ENCODE measurements at regions not wholly inside any gene's neighbourhood (a gene's known extent, or its start where the extent isn't known, plus 50 kb on each side); places are given as distances from the start of the nearest gene placed in this dataset.

DNA sequence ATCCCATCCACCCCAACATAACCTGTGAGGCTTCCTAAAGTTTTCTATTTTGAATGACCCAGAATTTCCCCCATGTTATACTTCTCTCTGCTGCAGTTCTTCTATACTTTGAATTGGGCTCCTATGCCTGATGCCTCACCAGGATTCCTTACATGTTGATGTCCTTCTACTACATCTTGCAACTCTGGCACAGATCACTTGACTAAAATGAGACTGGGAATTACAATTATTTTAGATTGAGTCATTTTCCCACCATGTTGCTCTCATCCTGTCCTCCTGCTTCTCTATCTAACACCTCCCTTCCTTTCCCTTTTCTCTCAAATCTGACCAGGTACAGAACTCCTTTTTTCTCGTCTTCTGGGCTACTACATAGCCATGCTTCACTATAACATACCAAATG is 314.0 kb upstream of the KCNJ16 start:
- Mint-ChIP-seq H3K27ac (ENCODE audit: unreplicated experiment) (no peak overlapping the region), H3K9me3 (ENCODE audit: unreplicated experiment) (no peaks in the 10 kb centered on the region), H3K27me3 (ENCODE audit: unreplicated experiment) (no peaks in the 10 kb centered on the region), H3K36me3 (ENCODE audit: unreplicated experiment) (no peaks in the 10 kb centered on the region), H3K4me3 (ENCODE audit: unreplicated experiment) (no peak overlapping the region), H3K4me1 (ENCODE audit: unreplicated experiment) (peaks cover 20% of the 10 kb centered on the region)
- DNase-seq (ENCODE audit: extremely low spot score, unreplicated experiment) = no peak
- TF ChIP-seq, protein P1, sequence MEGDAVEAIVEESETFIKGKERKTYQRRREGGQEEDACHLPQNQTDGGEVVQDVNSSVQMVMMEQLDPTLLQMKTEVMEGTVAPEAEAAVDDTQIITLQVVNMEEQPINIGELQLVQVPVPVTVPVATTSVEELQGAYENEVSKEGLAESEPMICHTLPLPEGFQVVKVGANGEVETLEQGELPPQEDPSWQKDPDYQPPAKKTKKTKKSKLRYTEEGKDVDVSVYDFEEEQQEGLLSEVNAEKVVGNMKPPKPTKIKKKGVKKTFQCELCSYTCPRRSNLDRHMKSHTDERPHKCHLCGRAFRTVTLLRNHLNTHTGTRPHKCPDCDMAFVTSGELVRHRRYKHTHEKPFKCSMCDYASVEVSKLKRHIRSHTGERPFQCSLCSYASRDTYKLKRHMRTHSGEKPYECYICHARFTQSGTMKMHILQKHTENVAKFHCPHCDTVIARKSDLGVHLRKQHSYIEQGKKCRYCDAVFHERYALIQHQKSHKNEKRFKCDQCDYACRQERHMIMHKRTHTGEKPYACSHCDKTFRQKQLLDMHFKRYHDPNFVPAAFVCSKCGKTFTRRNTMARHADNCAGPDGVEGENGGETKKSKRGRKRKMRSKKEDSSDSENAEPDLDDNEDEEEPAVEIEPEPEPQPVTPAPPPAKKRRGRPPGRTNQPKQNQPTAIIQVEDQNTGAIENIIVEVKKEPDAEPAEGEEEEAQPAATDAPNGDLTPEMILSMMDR (IDR thresholded peaks at IDR 0.05) = no peak

DNA sequence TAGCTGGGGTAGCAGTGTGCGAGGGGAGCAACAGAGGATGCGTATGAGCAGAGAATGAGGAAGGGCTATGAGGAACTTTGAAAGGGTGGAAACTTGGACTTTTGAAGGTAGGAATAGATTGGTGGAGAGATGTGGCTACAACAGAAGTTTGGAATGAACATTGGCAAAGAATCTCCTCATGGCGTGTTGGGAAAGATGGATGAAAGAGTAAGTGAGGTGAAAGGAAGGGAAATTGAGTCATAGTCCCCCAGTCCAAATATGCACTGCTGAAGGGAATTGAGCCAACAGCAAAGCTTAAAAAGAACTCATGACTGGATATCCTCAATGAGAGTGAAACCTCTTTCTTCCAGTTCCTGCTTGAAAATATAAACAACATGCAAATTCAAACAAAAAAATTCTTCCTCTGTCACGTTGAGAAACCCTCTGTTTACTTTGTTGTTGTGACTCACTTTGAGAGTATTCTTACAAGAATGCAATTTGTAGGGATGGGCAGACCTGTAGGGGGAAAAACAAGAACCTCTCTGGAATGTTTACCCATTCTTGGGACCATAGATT is 313.2 kb upstream of the KCNJ16 start:
- no peak for DNase-seq (ENCODE audit: extremely low spot score, unreplicated experiment)
- Mint-ChIP-seq H3K9me3 (ENCODE audit: unreplicated experiment) (no peaks in the 10 kb centered on the region), H3K27me3 (ENCODE audit: unreplicated experiment) (no peaks in the 10 kb centered on the region), H3K4me1 (ENCODE audit: unreplicated experiment) (peaks cover 20% of the 10 kb centered on the region), H3K36me3 (ENCODE audit: unreplicated experiment) (no peaks in the 10 kb centered on the region), H3K4me3 (ENCODE audit: unreplicated experiment) (no peak overlapping the region), H3K27ac (ENCODE audit: unreplicated experiment) (peak overlapping the region; percentile 61)
- TF ChIP-seq, protein P1 (IDR thresholded peaks at IDR 0.05) = no peak

DNA sequence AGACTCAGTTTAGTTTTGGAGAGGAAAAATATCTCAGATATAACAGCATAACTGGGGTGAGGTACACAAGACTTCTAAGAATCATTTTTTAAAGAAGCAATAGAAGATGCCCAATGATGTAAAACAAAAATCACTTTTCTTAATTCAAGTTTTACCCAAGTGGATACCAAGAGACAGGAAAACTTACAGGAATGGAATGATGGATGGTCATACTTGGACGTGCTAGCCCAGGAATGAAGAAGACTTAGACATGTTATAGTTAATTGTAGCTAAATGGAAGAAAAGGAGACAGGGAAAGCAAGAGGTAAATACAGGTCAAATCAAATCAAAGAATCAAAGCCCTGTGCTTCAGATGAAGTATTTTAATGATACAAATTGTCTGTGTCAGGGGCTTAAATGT is 312.7 kb upstream of the KCNJ16 start:
- no peak for DNase-seq (ENCODE audit: extremely low spot score, unreplicated experiment)
- Mint-ChIP-seq H3K4me1 (ENCODE audit: unreplicated experiment) (peaks cover 20% of the 10 kb centered on the region), H3K4me3 (ENCODE audit: unreplicated experiment) (no peak overlapping the region), H3K36me3 (ENCODE audit: unreplicated experiment) (no peaks in the 10 kb centered on the region), H3K27ac (ENCODE audit: unreplicated experiment) (no peak overlapping the region), H3K9me3 (ENCODE audit: unreplicated experiment) (no peaks in the 10 kb centered on the region), H3K27me3 (ENCODE audit: unreplicated experiment) (no peaks in the 10 kb centered on the region)
- TF ChIP-seq, protein P1 (IDR thresholded peaks at IDR 0.05) = no peak

DNA sequence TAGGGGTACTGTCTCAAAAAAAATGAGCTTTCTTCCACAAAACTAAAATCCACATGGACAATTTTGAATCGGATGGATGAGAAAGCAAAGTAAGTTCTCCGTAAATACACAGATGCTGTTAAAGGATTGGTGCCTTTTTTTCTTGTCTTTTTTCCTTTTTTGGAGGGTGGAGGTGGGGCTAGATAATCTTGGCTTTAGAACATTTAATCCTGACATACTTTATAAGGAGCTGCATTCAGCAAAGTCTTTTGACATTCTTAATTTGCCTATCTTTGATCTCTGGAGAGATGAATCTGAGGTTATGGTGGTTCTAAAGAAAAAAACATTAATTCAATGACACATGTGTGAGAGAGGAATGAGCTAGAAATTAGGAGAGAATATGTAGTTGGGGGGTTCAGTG is 312.3 kb upstream of the KCNJ16 start:
- Mint-ChIP-seq H3K27ac (ENCODE audit: unreplicated experiment) (no peak overlapping the region), H3K4me3 (ENCODE audit: unreplicated experiment) (no peak overlapping the region), H3K9me3 (ENCODE audit: unreplicated experiment) (no peaks in the 10 kb centered on the region)

DNA sequence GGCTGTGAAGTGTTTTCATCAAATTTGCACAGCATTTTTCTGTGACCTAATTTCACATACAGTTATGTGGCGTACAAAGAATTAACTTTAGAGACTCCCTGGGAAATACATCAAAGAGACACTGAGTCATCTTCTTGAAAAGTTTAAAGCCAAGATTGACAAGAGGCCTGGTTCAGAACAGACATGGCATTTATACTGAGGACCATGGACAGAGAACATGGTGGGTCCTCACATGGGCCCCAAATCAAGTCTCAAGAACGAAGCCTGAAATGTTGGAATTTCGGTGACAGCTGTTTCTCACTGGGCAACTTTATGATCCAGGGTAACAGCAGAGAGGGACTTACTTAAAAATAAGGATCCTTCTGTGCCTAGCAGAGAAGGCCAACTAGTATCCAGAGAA is 311.5 kb upstream of the KCNJ16 start:
- TF ChIP-seq, protein P1 (IDR thresholded peaks at IDR 0.05) = no peak
- Mint-ChIP-seq H3K27me3 (ENCODE audit: unreplicated experiment) (no peaks in the 10 kb centered on the region), H3K4me1 (ENCODE audit: unreplicated experiment) (peaks cover 20% of the 10 kb centered on the region), H3K36me3 (ENCODE audit: unreplicated experiment) (no peaks in the 10 kb centered on the region), H3K27ac (ENCODE audit: unreplicated experiment) (no peak overlapping the region), H3K4me3 (ENCODE audit: unreplicated experiment) (no peak overlapping the region), H3K9me3 (ENCODE audit: unreplicated experiment) (no peaks in the 10 kb centered on the region)
- DNase-seq (ENCODE audit: extremely low spot score, unreplicated experiment) = no peak

More for the DNA sequence above, 312.3 kb upstream of the KCNJ16 start:
- no peak for DNase-seq (ENCODE audit: extremely low spot score, unreplicated experiment)
- Mint-ChIP-seq H3K4me1 (ENCODE audit: unreplicated experiment) (peaks cover 20% of the 10 kb centered on the region), H3K27me3 (ENCODE audit: unreplicated experiment) (no peaks in the 10 kb centered on the region), H3K36me3 (ENCODE audit: unreplicated experiment) (no peaks in the 10 kb centered on the region)
- TF ChIP-seq, protein P1 (IDR thresholded peaks at IDR 0.05) = no peak

Data from osteocyte (in vitro differentiated cells).